ENCODE measurements at regions not wholly inside any gene's neighbourhood (a gene's known extent, or its start where the extent isn't known, plus 50 kb on each side); places are given as distances from the start of the nearest gene placed in this dataset.

- no peak for DNase-seq
These were observed 710.1 kb upstream of the REG3G start for GRCh38 chr2:78315368-78315767.

GRCh38 chr2:78318275-78318674 lies 707.2 kb upstream of the REG3G start:
- no peak for DNase-seq

- DNase-seq, result no peak
These were observed 695.3 kb upstream of the REG3G start for GRCh38 chr2:78330193-78330592.

GRCh38 chr2:78351208-78351607 lies 674.3 kb upstream of the REG3G start:
- DNase-seq, result no peak

- no peak for DNase-seq
These were observed 672.3 kb upstream of the REG3G start for GRCh38 chr2:78353168-78353567.

GRCh38 chr2:78355967-78356366 lies 669.5 kb upstream of the REG3G start:
- no peak for DNase-seq

- DNase-seq, result no peak
These were observed 641.9 kb upstream of the REG3G start for GRCh38 chr2:78383576-78383975.

- no peak for DNase-seq
These were observed 628.3 kb upstream of the REG3G start for GRCh38 chr2:78397198-78397597.

GRCh38 chr2:78407960-78408794 lies 617.3 kb upstream of the REG3G start:
- DNase-seq, result no peak

GRCh38 chr2:78408795-78409118 lies 616.7 kb upstream of the REG3G start:
- DNase-seq, result no peak

GRCh38 chr2:78411303-78411702 lies 614.2 kb upstream of the REG3G start:
- no peak for DNase-seq

GRCh38 chr2:78416625-78417300 lies 608.7 kb upstream of the REG3G start:
- DNase-seq, result no peak

GRCh38 chr2:78417355-78417754 lies 608.1 kb upstream of the REG3G start:
- DNase-seq, result no peak

GRCh38 chr2:78418021-78418420 lies 607.5 kb upstream of the REG3G start:
- peak; percentile 20 for DNase-seq

GRCh38 chr2:78420132-78420531 lies 605.4 kb upstream of the REG3G start:
- no peak for DNase-seq

GRCh38 chr2:78423631-78424030 lies 601.9 kb upstream of the REG3G start:
- DNase-seq, result no peak

- DNase-seq, result no peak
These were observed 598.3 kb upstream of the REG3G start for GRCh38 chr2:78427170-78427569.

GRCh38 chr2:78431241-78431640 lies 594.3 kb upstream of the REG3G start:
- DNase-seq, result no peak

- no peak for DNase-seq
These were observed 586.4 kb upstream of the REG3G start for GRCh38 chr2:78439122-78439521.

GRCh38 chr2:78455586-78455985 lies 569.9 kb upstream of the REG3G start:
- no peak for DNase-seq

GRCh38 chr2:78457269-78457668 lies 568.2 kb upstream of the REG3G start:
- DNase-seq, result no peak

- DNase-seq, result peak; percentile 3
These were observed 559.8 kb upstream of the REG3G start for GRCh38 chr2:78465707-78466106.

- DNase-seq, result no peak
These were observed 548.8 kb upstream of the REG3G start for GRCh38 chr2:78476619-78477229.

- no peak for DNase-seq
These were observed 538.9 kb upstream of the REG3G start for GRCh38 chr2:78486565-78486964.

Data from NCI-H1694 (cell line).